ENCODE measurements at regions not wholly inside any gene's neighbourhood (a gene's known extent, or its start where the extent isn't known, plus 50 kb on each side); places are given as distances from the start of the nearest gene placed in this dataset.
"Not testable (repeated sequence)": the region's sequence is repeated elsewhere in the genome, so short reads cannot be mapped to it uniquely, and the experiment has no call there.

- not testable (repeated sequence) for H3K36me3 Mint-ChIP-seq (ENCODE audit: unreplicated experiment); H3K27ac Mint-ChIP-seq (ENCODE audit: unreplicated experiment); H3K4me1 Mint-ChIP-seq (ENCODE audit: unreplicated experiment); DNase-seq (ENCODE audit: extremely low spot score, unreplicated experiment); H3K4me3 Mint-ChIP-seq (ENCODE audit: unreplicated experiment); H3K27me3 Mint-ChIP-seq (ENCODE audit: unreplicated experiment)
- H3K9me3 Mint-ChIP-seq (ENCODE audit: unreplicated experiment) = peaks cover 57% of the 10 kb centered on the region
These were observed 1793.7 kb downstream of the UQCRFS1 start for GRCh38 chr19:27419217-27419616.

- TF ChIP-seq, protein P1, sequence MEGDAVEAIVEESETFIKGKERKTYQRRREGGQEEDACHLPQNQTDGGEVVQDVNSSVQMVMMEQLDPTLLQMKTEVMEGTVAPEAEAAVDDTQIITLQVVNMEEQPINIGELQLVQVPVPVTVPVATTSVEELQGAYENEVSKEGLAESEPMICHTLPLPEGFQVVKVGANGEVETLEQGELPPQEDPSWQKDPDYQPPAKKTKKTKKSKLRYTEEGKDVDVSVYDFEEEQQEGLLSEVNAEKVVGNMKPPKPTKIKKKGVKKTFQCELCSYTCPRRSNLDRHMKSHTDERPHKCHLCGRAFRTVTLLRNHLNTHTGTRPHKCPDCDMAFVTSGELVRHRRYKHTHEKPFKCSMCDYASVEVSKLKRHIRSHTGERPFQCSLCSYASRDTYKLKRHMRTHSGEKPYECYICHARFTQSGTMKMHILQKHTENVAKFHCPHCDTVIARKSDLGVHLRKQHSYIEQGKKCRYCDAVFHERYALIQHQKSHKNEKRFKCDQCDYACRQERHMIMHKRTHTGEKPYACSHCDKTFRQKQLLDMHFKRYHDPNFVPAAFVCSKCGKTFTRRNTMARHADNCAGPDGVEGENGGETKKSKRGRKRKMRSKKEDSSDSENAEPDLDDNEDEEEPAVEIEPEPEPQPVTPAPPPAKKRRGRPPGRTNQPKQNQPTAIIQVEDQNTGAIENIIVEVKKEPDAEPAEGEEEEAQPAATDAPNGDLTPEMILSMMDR (IDR thresholded peaks at IDR 0.05) = no peak
- H3K27me3 Mint-ChIP-seq (ENCODE audit: unreplicated experiment) = no peaks in the 10 kb centered on the region
- H3K9me3 Mint-ChIP-seq (ENCODE audit: unreplicated experiment) = peaks cover 83% of the 10 kb centered on the region
- H3K4me3 Mint-ChIP-seq (ENCODE audit: unreplicated experiment) = no peak overlapping the region
- no peak overlapping the region for H3K27ac Mint-ChIP-seq (ENCODE audit: unreplicated experiment)
- no peak for DNase-seq (ENCODE audit: extremely low spot score, unreplicated experiment)
- H3K36me3 Mint-ChIP-seq (ENCODE audit: unreplicated experiment) = peaks cover 4% of the 10 kb centered on the region
- no peaks in the 10 kb centered on the region for H3K4me1 Mint-ChIP-seq (ENCODE audit: unreplicated experiment)
These were observed 1819.4 kb downstream of the UQCRFS1 start for GRCh38 chr19:27393591-27393990.

- H3K27ac Mint-ChIP-seq (ENCODE audit: unreplicated experiment) = no peak overlapping the region
- H3K9me3 Mint-ChIP-seq (ENCODE audit: unreplicated experiment) = peaks cover 83% of the 10 kb centered on the region
- H3K4me3 Mint-ChIP-seq (ENCODE audit: unreplicated experiment) = no peak overlapping the region
- DNase-seq (ENCODE audit: extremely low spot score, unreplicated experiment) = peak; percentile 68
- TF ChIP-seq, protein P1 (IDR thresholded peaks at IDR 0.05) = no peak
- H3K36me3 Mint-ChIP-seq (ENCODE audit: unreplicated experiment) = peaks cover 3% of the 10 kb centered on the region
- no peaks in the 10 kb centered on the region for H3K4me1 Mint-ChIP-seq (ENCODE audit: unreplicated experiment)
- H3K27me3 Mint-ChIP-seq (ENCODE audit: unreplicated experiment) = no peaks in the 10 kb centered on the region
These were observed 1820.8 kb downstream of the UQCRFS1 start for GRCh38 chr19:27392027-27392632.

- peaks cover 64% of the 10 kb centered on the region for H3K9me3 Mint-ChIP-seq (ENCODE audit: unreplicated experiment)
- H3K27me3 Mint-ChIP-seq (ENCODE audit: unreplicated experiment); H3K36me3 Mint-ChIP-seq (ENCODE audit: unreplicated experiment); H3K27ac Mint-ChIP-seq (ENCODE audit: unreplicated experiment); DNase-seq (ENCODE audit: extremely low spot score, unreplicated experiment); H3K4me1 Mint-ChIP-seq (ENCODE audit: unreplicated experiment); H3K4me3 Mint-ChIP-seq (ENCODE audit: unreplicated experiment): not testable (repeated sequence)
These were observed 1833.6 kb downstream of the UQCRFS1 start for GRCh38 chr19:27379306-27379705.

- H3K27me3 Mint-ChIP-seq (ENCODE audit: unreplicated experiment); H3K36me3 Mint-ChIP-seq (ENCODE audit: unreplicated experiment); H3K27ac Mint-ChIP-seq (ENCODE audit: unreplicated experiment); H3K4me1 Mint-ChIP-seq (ENCODE audit: unreplicated experiment); DNase-seq (ENCODE audit: extremely low spot score, unreplicated experiment); H3K4me3 Mint-ChIP-seq (ENCODE audit: unreplicated experiment): not testable (repeated sequence)
- H3K9me3 Mint-ChIP-seq (ENCODE audit: unreplicated experiment) = peaks cover 74% of the 10 kb centered on the region
These were observed 1843.3 kb downstream of the UQCRFS1 start for GRCh38 chr19:27369603-27370002.

DNA sequence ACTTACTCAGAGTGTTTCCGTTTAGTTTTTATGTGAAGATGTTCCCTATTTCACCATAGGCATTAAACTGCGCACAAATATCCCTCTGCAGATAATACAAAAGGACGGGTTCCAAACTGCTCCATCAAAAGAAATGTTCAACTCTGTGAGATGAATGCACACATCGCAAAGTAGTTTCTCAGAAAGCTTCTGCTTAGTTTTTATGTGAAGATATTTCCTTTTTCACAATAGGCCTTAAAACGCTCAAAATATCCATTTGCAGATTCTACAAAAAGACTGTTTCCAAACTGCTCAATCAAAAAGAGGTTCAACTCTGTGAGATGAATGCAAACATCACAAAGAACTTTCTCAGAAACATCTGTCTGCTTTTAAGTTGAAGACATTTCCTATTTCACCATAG, 1850.5 kb downstream of the UQCRFS1 start:
- H3K27me3 Mint-ChIP-seq (ENCODE audit: unreplicated experiment); H3K36me3 Mint-ChIP-seq (ENCODE audit: unreplicated experiment); H3K4me3 Mint-ChIP-seq (ENCODE audit: unreplicated experiment); H3K4me1 Mint-ChIP-seq (ENCODE audit: unreplicated experiment); DNase-seq (ENCODE audit: extremely low spot score, unreplicated experiment); H3K27ac Mint-ChIP-seq (ENCODE audit: unreplicated experiment): not testable (repeated sequence)
- H3K9me3 Mint-ChIP-seq (ENCODE audit: unreplicated experiment) = peaks cover 88% of the 10 kb centered on the region

DNA sequence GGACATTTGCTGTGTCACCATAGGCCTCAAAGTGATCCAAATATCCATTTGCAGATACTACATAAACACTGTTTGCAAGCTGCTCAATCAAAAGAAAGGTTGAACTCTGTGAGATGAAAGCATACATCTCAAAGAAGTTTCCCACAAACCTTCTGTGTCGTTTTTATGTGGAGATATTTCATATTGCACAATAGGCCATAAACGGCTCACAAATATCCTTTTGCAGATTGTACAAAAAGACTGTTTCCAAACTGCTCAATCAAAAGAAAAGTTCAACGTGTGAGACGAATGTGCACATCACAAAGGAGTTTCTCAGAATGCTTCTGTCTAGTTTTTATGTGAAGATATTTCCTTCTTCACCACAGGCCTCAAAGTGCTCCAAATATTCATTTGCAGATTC, 1857.4 kb downstream of the UQCRFS1 start:
- H3K27me3 Mint-ChIP-seq (ENCODE audit: unreplicated experiment); H3K36me3 Mint-ChIP-seq (ENCODE audit: unreplicated experiment): not testable (repeated sequence)
- H3K9me3 Mint-ChIP-seq (ENCODE audit: unreplicated experiment) = peaks cover 91% of the 10 kb centered on the region

More for the DNA sequence above, 1857.4 kb downstream of the UQCRFS1 start:
- DNase-seq (ENCODE audit: extremely low spot score, unreplicated experiment); H3K27ac Mint-ChIP-seq (ENCODE audit: unreplicated experiment); H3K4me1 Mint-ChIP-seq (ENCODE audit: unreplicated experiment); H3K4me3 Mint-ChIP-seq (ENCODE audit: unreplicated experiment): not testable (repeated sequence)

Data from osteocyte (in vitro differentiated cells).